Tibial nerve (tissue), 4 donors: ENCODE measurements at regions not wholly inside any gene's neighbourhood (a gene's known extent, or its start where the extent isn't known, plus 50 kb on each side); places are given as distances from the start of the nearest gene placed in this dataset.

ENCODE experiments used
- CTCF ChIP-seq, 5 experiments: fragments of 200-600 bp in 3 of 5; fragments of 450-650 bp in 2 of 5; sonication (generic) in 3 of 5; IDR thresholded peaks; one replicate each; pipeline ENCODE4 v1.5.1; 2016 to 2019; ENCODE audit warnings: antibody characterized with exemption in 5 of 5, mild to moderate bottlenecking in 3 of 5, moderate library complexity in 2 of 5
- EP300 ChIP-seq, 2 donors: sonication (generic); formaldehyde crosslinking; IDR thresholded peaks; one replicate each; pipeline ENCODE4 v1.6.1; 2017; ENCODE audit warnings: antibody characterized with exemption in 2 of 2, mild to moderate bottlenecking in 1 of 2
- POLR2A ChIP-seq, 2 donors: fragments of 450-650 bp; IDR thresholded peaks; one replicate each; pipeline ENCODE4 v1.6.1; 2017; ENCODE audit warnings: antibody characterized with exemption in 2 of 2, mild to moderate bottlenecking in 2 of 2, moderate library complexity in 2 of 2

- TF ChIP-seq CTCF (IDR thresholded peaks at IDR 0.05) (no peak), EP300 (IDR thresholded peaks at IDR 0.05) (no peak), POLR2A (IDR thresholded peaks at IDR 0.05) (no peak)
These were observed 425.4 kb downstream of the ADGRL2 start for GRCh38 chr1:82226186-82226505.
